ENCODE measurements at regions not wholly inside any gene's neighbourhood (a gene's known extent, or its start where the extent isn't known, plus 50 kb on each side); places are given as distances from the start of the nearest gene placed in this dataset.

GRCh38 chr15:95712785-95713184 is 617.7 kb upstream of the NR2F2 start (continued):
- no peak for TF ChIP-seq CHD7 (IDR thresholded peaks at IDR 0.05; ENCODE audit: insufficient replicate concordance, low read length)
- TF ChIP-seq BCL11A (IDR thresholded peaks at IDR 0.05; ENCODE audit: low read depth in 2 of 2, low read length in 2 of 2), result no peak
- no peak for TF ChIP-seq SIN3A (conservative IDR thresholded peaks at IDR 0.05 in 1 of 2, IDR thresholded peaks at IDR 0.05 in 1 of 2; ENCODE audit: low read depth in 1 of 2, low read length in 2 of 2)
- no peak for TF ChIP-seq BACH1 (IDR thresholded peaks at IDR 0.05; ENCODE audit: low read length)
- no peak for TF ChIP-seq EGR1 (IDR thresholded peaks at IDR 0.05; ENCODE audit: borderline replicate concordance, low read depth, low read length)
- no peak for TF ChIP-seq TAF7 (optimal IDR thresholded peaks at IDR 0.05; ENCODE audit: borderline replicate concordance, low read depth, low read length)
- TF ChIP-seq SIX5 (IDR thresholded peaks at IDR 0.05; ENCODE audit: low read depth, low read length), result no peak
- no peak for TF ChIP-seq NANOG (IDR thresholded peaks at IDR 0.05; ENCODE audit: insufficient read depth, low read depth, low read length, poor library complexity, severe bottlenecking)
- TF ChIP-seq RXRA (IDR thresholded peaks at IDR 0.05; ENCODE audit: insufficient read depth, low read depth, low read length), result no peak

All from H1 (cell line).